Motor neuron (in vitro differentiated cells): ENCODE measurements at regions not wholly inside any gene's neighbourhood (a gene's known extent, or its start where the extent isn't known, plus 50 kb on each side); places are given as distances from the start of the nearest gene placed in this dataset.

Experiments
- ATAC-seq, 8 experiments: fragments of 200-7000 bp; cut with Tn5 transposase; replicated peaks in 6 of 8; 2 replicates each; pipeline ENCODE4 v1.8.0; 2021; ENCODE audit warnings: mild to moderate bottlenecking in 8 of 8, moderate library complexity in 8 of 8
- H3K27ac ChIP-seq, 2 donors: fragments of 250-450 bp; sonication (Bioruptor Pico); 2 replicates each; pipeline ENCODE4 v1.9.0; 2021; ENCODE audit warnings: antibody characterized with exemption in 2 of 2, mild to moderate bottlenecking in 2 of 2, moderate library complexity in 1 of 2
- H3K4me1 ChIP-seq, 2 donors: fragments of 250-450 bp; sonication (Bioruptor Pico); replicated peaks in 1 of 2; 2 replicates each; pipeline ENCODE4 v1.6.1; 2021; ENCODE audit warnings: antibody characterized with exemption in 2 of 2, mild to moderate bottlenecking in 2 of 2, moderate library complexity in 1 of 2
- H3K4me3 ChIP-seq, 5 donors: fragments of 250-450 bp; sonication (Bioruptor Pico); 2 replicates each; pipeline ENCODE4 v1.9.0; 2021; ENCODE audit warnings: antibody characterized with exemption in 5 of 5, mild to moderate bottlenecking in 5 of 5, moderate library complexity in 4 of 5
- WGBS, 10 experiments: fragments of 450-650 bp; shearing (Covaris generic); methylation state at CpG; one replicate each; pipeline ENCODE4 v1.0.0; 2022; 5-methylcytosine and 5-hydroxymethylcytosine counted together
- in situ Hi-C, 9 experiments: fragments of 400-800 bp; cut with MboI; loops; one replicate each; pipeline ENCODE4 v1.15.0; 2021; ENCODE audit warnings: low sequenced_read_pairs in 9 of 9, low pct_unique_long_range_greater_than_20kb in 2 of 9; ENCODE audit not compliant: unreplicated experiment in 9 of 9

DNA sequence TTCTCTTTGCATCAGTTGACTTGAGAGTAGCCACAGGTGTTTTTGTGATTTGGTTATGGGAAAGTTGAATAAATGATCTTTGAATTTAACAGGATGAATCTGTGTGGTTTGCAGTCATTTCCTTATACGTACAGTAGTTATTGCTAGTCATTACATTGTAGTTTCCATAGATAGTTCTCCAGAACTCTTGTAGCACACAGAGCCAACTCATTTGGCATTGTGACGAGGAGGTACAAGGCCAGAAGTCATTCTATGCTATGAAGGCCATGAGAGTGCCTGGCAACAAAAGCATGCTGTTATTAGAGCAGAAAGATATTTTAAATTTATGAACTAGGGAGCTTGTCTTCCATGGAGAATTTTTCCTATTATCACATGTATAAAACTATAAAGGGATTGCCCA is 973.0 kb upstream of the CHAC2 start:
- WGBS, 10 experiments: 0 to 97% (median 50%) methylated on average over 1 to 2 of the region's 2 CpGs; no CpG with 5 or more reads in 3 of the 10 experiments
- ATAC-seq: no peak
- Histone ChIP-seq H3K4me3 (no peak overlapping the region), H3K27ac (no peak overlapping the region), H3K4me1 (no peaks in the 10 kb centered on the region)
- in situ Hi-C loops: no loop called here

DNA sequence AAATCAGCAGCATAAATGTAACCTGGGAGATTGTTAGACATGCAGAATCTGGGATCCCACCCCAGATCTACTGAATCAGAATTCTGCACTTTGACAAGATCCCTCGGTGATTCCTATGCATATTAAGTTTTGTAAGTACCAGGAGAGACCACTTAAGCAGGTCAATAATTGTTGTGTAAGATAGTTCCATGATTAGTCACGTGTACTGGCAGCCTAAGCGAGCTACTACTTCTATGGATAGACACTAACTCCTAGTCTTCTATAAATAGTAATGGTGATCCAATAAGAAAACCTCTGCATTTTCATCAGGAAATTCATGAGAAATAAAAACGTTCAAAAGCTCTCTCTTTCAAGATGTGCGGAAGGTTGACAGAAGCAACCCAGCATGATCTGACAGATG is 988.2 kb upstream of the CHAC2 start:
- WGBS, 10 experiments: 18 to 88% (median 69%) methylated on average over 2 to 5 of the region's 5 CpGs

DNA sequence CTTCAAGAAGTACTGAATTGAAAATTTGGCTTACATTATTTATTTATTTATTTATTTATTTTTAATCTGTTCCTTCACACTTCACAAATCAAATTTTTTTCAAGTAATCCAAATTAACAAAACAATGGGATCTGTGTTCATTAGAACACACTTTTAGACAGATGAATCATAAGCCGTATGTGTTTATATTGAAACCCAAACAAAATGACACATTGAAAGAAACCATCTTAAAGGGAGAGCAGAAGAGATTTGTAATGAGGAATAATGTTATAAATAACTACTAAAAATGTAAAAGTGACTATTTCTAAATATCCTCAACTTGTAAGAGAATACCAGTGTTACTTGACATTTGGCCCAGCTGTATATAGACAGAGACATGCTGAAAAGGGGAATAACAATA is 991.0 kb upstream of the CHAC2 start:
- Histone ChIP-seq H3K27ac (no peak overlapping the region), H3K4me1 (no peaks in the 10 kb centered on the region), H3K4me3 (no peak overlapping the region)
- in situ Hi-C loops: no loop called here
- WGBS, 10 experiments: 71 to 100% (median 89%) methylated on average over 1 of the region's 1 CpG; no CpG with 5 or more reads in 1 of the 10 experiments
- ATAC-seq: no peak

More for the DNA sequence above, 988.2 kb upstream of the CHAC2 start:
- H3K4me3 ChIP-seq: no peak overlapping the region
- in situ Hi-C loops: no loop called here
- ATAC-seq: no peak
- H3K27ac ChIP-seq: no peak overlapping the region
- no peaks in the 10 kb centered on the region for H3K4me1 ChIP-seq

DNA sequence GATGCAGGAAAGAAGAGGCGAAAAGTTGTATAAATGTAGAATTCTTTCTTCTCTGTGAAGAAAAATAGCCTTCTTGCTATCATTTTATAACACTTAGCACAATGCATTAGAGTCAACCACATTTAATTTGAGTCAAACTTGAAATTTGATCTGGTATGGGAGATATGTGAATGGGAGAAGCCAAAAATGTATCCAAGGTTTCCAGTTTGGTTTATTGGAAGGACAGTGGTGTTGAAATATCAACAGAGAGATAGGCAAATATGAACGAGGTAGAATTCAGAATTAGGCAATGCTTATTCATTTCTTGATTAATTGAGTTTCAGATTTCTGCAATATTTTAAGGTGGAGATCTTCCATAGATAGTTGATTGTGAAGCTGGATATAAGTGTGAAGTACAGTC is 991.9 kb upstream of the CHAC2 start:
- no peaks in the 10 kb centered on the region for H3K4me1 ChIP-seq
- 0 to 100% (median 52%) methylated on average over 1 to 2 of the region's 2 CpGs; no CpG with 5 or more reads in 1 of the 10 experiments for WGBS, 10 experiments
- ATAC-seq: no peak

DNA sequence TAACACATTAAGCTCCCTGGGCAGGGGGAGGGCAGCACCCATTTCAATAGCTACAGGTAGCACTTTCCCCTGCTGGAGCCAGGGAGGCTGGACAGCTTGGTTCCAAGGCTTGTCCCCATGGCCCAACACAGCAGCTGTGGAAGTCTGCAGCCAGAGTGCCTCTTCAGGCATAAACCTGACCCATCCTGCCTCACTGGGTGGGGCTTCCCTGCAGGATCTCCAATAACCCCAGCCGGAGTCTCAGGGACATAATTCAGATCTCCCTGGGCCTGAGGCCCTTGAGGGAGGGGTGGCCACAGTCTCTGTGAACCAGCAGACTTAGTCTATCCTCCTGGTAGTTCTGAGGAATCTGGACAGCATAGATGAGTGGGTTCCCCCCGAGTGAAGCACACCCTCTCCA is 1001.9 kb upstream of the CHAC2 start:
- no peak for ATAC-seq
- no peaks in the 10 kb centered on the region for H3K4me1 ChIP-seq
- no peak overlapping the region for H3K4me3 ChIP-seq
- in situ Hi-C loops: no loop called here
- no peak overlapping the region for H3K27ac ChIP-seq
- 79% methylated on average over 2 of the region's 2 CpGs; no CpG with 5 or more reads in 9 of the 10 experiments for WGBS, 10 experiments

More for the DNA sequence above, 991.9 kb upstream of the CHAC2 start:
- in situ Hi-C loops: no loop called here
- H3K27ac ChIP-seq: no peak overlapping the region
- H3K4me3 ChIP-seq: no peak overlapping the region

DNA sequence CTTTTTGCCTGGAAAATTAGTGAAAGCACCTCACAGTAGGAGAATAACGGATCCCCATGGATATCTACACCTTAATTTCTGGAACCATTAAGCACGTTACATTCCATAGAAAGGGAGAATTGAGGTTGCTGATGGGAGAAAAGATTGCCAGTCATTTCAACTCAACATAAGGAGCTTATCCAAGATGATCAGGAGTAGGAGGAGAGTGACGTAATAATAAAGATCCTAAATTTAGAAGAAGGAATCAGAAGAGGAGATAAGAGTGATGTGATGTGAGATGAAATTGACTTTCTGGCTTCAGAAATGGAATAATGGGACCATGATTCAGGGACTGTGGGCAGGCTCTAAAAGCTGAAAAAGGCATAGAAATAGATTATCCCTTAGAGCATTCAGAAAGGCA is 1017.8 kb upstream of the CHAC2 start:
- in situ Hi-C loops: no loop called here
- Histone ChIP-seq H3K27ac (no peak overlapping the region), H3K4me3 (no peak overlapping the region), H3K4me1 (no peaks in the 10 kb centered on the region)
- 0 to 100% (median 90%) methylated on average over 1 to 3 of the region's 3 CpGs for WGBS, 10 experiments
- ATAC-seq: no peak

DNA sequence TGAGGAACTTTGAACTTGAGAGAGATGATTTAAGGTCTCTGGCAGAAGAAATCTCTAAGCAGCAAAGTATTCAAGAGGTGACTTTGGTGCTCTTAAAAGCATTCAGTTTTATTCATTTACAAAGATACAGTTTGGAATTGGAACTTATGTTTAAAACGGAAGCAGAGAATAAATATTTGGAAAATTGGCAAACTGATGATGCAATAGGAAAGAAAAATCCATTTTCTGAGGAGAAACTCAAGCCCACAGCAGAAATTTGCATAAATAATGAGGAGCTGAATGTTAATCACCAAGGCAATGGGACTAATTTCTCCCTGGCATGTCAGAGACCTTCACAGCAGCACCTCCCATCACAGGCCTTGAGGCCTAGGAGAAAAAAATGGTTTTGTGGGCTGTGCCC is 1022.5 kb upstream of the CHAC2 start:
- Histone ChIP-seq H3K4me3 (no peak overlapping the region), H3K27ac (no peak overlapping the region), H3K4me1 (no peaks in the 10 kb centered on the region)
- WGBS, 10 experiments: 20 to 100% (median 83%) methylated on average over 1 of the region's 1 CpG; no CpG with 5 or more reads in 3 of the 10 experiments
- in situ Hi-C loops: no loop called here
- ATAC-seq: no peak

DNA sequence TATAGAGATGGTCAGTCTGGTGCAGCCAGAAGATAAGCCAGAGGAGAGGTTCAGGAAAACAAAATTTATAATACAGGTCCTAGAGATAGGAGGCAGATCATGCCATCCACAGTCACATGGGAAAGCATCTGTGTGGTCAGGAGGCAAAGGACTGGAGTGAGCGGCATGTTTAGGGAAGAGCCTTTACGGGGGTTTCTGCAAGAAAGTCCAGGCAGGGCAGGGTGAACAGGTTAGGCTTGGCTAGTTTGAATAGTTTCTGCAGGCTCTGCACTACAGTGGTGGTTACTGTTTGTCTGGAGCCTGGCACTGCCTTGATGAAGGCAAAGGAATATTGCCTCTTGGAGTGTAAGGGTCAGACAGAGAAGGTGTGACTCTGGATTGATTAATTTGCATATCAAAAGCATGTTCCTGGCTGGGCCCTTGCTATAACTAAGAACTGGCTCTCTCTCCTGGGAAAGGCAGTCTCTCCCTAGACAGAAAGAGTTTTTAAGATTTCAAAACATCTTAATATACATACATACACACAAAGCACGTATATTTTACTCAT is 1034.7 kb upstream of the CHAC2 start:
- Histone ChIP-seq H3K4me1 (no peaks in the 10 kb centered on the region), H3K27ac (no peak overlapping the region), H3K4me3 (no peak overlapping the region)
- ATAC-seq: no peak
- in situ Hi-C loops: no loop called here
- WGBS, 10 experiments: 0 to 80% (median 52%) methylated on average over 1 to 3 of the region's 3 CpGs; no CpG with 5 or more reads in 1 of the 10 experiments

DNA sequence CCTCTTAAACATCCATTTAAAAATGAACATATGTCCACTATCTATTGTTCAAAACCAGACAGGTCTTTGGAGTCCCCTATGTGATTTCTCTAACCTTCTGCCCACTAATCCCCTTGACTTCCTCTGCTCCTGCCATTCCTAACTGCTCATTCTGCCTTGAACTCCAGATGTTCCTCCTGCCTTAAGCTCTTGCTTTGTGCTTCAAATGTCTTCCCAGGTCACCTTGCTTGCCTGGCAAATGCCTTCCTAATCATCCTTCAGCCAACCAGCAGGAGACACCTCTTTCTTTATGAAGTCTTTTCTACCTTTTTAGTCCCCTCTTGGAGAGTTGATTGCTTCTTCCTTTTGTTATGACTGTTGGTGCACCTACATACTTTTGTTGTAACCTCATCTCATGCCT is 1043.0 kb upstream of the CHAC2 start:
- ATAC-seq: no peak

DNA sequence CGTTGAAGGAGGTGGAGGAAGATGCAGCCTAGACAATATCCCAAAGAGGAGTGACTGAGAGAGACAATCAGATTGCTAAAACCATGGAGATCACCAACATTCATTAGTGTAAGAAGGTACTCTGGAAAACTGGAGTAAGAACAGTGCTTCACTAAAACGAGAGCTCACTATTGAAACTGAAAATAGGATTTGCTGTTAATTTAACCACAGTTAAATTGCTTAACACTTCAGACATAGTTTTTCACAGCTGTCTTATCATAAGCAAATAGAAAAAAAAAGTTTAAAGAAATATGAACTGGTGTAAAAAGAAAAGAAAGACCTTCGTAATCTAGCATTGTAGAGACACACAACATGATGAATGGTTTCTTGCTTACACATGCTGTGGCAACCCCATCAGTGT is 1049.8 kb upstream of the CHAC2 start:
- H3K4me1 ChIP-seq: no peaks in the 10 kb centered on the region
- H3K4me3 ChIP-seq: no peak overlapping the region
- H3K27ac ChIP-seq: no peak overlapping the region
- no peak for ATAC-seq
- in situ Hi-C loops: no loop called here
- 6 to 100% (median 89%) methylated on average over 1 to 3 of the region's 3 CpGs for WGBS, 10 experiments

More for the DNA sequence above, 1043.0 kb upstream of the CHAC2 start:
- Histone ChIP-seq H3K4me1 (no peaks in the 10 kb centered on the region), H3K27ac (no peak overlapping the region), H3K4me3 (no peak overlapping the region)
- in situ Hi-C loops: no loop called here

DNA sequence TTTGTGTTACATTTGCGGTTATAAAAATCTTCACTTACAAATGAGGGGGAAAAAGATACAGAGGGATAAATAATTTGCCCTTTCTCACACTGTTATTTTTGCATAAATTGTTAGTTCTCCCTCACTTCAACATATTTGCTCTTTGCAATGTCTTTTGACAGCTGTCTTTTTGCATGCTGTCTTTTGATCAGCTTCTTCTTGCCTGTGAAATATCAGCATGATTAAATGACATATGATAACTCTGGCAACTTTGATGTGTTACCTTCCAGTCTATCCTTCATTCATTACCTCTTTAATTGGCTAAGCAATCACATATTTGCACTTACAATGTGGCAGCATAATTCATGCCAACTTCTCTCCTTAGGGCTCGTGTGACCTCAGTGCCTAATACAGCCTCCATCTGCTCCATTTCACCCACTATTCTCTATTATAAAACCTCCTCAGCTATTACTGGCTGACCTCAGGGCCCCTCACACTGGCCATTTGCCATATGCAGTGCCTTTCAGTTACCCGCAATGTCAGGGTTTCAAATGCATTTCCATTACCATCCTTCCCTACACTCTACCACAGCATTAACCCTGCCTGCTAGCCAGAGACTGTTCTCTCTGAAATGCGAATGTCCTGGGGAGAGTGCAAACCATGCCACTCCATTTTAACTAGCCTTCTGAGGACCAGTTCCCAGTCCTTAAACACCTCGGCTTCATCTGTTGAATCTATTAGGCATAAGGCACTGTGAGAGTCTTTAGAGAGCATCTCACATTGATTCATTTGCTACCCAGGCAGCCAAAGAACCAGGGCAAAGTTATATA is 1056.6 kb upstream of the CHAC2 start:
- WGBS, 10 experiments: 0 to 74% (median 35%) methylated on average over 1 to 5 of the region's 5 CpGs
- Histone ChIP-seq H3K4me1 (peaks cover 6 to 8% of the 10 kb centered on the region in 2 donors), H3K27ac (no peak overlapping the region), H3K4me3 (no peak overlapping the region)
- no peak for ATAC-seq
- in situ Hi-C loops: no loop called here

DNA sequence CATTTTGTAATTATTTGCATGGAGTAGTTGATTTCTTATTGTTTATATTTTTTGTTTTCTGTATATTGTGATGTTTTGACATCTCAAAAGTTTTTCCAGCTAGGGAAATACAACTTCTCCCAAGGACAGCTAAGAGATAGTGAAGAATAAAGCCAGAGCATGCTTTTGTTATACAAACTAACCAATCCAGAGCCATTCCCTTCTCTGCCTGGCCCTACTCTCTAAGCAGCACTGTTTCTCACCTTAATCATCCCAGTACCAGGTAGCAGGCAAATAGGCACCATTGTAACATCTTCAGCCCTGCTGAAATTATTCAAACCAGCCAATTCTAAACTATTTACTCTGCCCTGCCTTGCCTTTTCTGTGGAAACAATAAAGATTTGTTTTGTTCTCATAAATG is 1063.4 kb upstream of the CHAC2 start:
- ATAC-seq: no peak
- in situ Hi-C loops: no loop called here
- Histone ChIP-seq H3K4me3 (no peak overlapping the region), H3K4me1 (no peaks in the 10 kb centered on the region), H3K27ac (no peak overlapping the region)

DNA sequence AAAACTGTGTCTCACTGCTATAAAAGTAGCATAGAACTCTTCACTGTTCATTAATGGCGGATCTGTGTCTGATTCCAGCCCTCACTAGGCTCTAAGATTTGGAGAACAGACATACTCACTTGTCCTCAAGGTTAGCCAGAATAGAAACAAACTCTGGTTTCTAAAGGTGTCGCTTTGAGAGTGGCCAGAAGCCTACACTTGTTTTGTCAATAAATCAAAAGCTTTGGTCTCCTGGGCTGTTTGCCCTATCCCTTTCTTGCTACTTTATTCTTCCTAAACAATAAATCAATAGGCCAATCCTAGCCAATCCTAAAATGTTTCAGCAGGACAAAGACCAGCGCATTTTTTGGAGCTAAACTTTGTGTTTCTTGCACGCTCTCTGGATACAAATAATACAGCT is 1064.6 kb upstream of the CHAC2 start:
- in situ Hi-C loops: no loop called here
- H3K27ac ChIP-seq: no peak overlapping the region
- 26 to 100% (median 90%) methylated on average over 1 to 4 of the region's 4 CpGs; no CpG with 5 or more reads in 2 of the 10 experiments for WGBS, 10 experiments

DNA sequence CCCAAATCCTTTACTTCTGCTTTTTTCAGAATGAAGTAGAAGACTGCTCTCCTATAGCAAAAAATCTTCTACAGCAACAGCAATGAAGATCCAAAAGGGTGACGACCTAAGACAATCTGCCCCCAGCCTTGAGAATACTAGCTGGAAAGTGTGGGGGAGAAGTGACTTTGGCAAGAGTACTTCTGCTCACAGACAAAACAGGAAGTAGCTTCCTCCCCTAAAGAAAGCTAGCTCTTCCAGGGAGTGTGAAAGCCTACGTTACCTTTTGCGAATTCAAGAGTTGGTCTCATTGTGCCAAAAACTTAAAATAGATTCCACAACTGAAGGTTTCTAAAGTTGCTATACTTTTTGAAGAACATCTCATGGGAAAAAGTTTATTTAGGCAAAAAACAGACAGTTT is 1069.2 kb upstream of the CHAC2 start:
- in situ Hi-C loops: no loop called here
- WGBS, 10 experiments: 4 to 100% (median 89%) methylated on average over 1 to 3 of the region's 3 CpGs; no CpG with 5 or more reads in 1 of the 10 experiments
- H3K4me1 ChIP-seq: no peaks in the 10 kb centered on the region
- no peak for ATAC-seq
- H3K4me3 ChIP-seq: no peak overlapping the region
- H3K27ac ChIP-seq: no peak overlapping the region

More for the DNA sequence above, 1064.6 kb upstream of the CHAC2 start:
- Histone ChIP-seq H3K4me3 (no peak overlapping the region), H3K4me1 (no peaks in the 10 kb centered on the region)
- ATAC-seq: no peak
